Right ventricle myocardium superior (tissue), 1 donor: ENCODE measurements at regions not wholly inside any gene's neighbourhood (a gene's known extent, or its start where the extent isn't known, plus 50 kb on each side); places are given as distances from the start of the nearest gene placed in this dataset.
"Not testable (repeated sequence)": the region's sequence is repeated elsewhere in the genome, so short reads cannot be mapped to it uniquely, and the experiment has no call there.

Source experiments
- ATAC-seq: fragments of 200-7000 bp; cut with Tn5 transposase; one replicate; pipeline ENCODE4 v1.9.1; 2020; ENCODE audit warnings: mild to moderate bottlenecking; ENCODE audit not compliant: poor library complexity
- DNase-seq: peaks from one replicate; pipeline ENCODE4 v3.0.0-alpha.2; 2020
- intact Hi-C: fragments of 100-400 bp; cut with DNase I; formaldehyde crosslinking; loops from one replicate; pipeline ENCODE4 v1.11.2; 2022
- donor health status: DM: no; HTN: yes; CAD: no; lungs with severe emphysema.

GRCh38 chr9:22170556-22170955 is 161.5 kb upstream of the CDKN2B start:
- intact Hi-C loops, result no loop called here
- ATAC-seq (no peak), DNase-seq (no peak)

GRCh38 chr9:22170990-22171670 is 162.0 kb upstream of the CDKN2B start:
- ATAC-seq, result no peak
- intact Hi-C loops, result no loop called here
- no peak for DNase-seq

GRCh38 chr9:22171691-22172090 is 162.6 kb upstream of the CDKN2B start:
- ATAC-seq (no peak), DNase-seq (no peak)
- intact Hi-C loops, result no loop called here

GRCh38 chr9:22173908-22174307 is 164.8 kb upstream of the CDKN2B start:
- ATAC-seq, result no peak
- intact Hi-C loops, result no loop called here
- DNase-seq, result no peak

- DNase-seq (no peak), ATAC-seq (no peak)
- intact Hi-C loops, result no loop called here
Measured at GRCh38 chr9:22175972-22176545, 167.0 kb upstream of the CDKN2B start.

GRCh38 chr9:22181021-22181420 is 171.9 kb upstream of the CDKN2B start:
- intact Hi-C loops, ATAC-seq, DNase-seq: not testable (repeated sequence)

GRCh38 chr9:22189471-22189870 is 180.4 kb upstream of the CDKN2B start:
- ATAC-seq, result no peak
- intact Hi-C loops, result no loop called here
- no peak for DNase-seq

- intact Hi-C loops, ATAC-seq, DNase-seq: not testable (repeated sequence)
Measured at GRCh38 chr9:22197000-22197399, 187.9 kb upstream of the CDKN2B start.

GRCh38 chr9:22198681-22199080 is 189.6 kb upstream of the CDKN2B start:
- ATAC-seq (no peak), DNase-seq (no peak)
- intact Hi-C loops, result no loop called here

GRCh38 chr9:22201256-22201655 is 192.2 kb upstream of the CDKN2B start:
- intact Hi-C loops, result no loop called here
- ATAC-seq, result no peak
- DNase-seq, result no peak

GRCh38 chr9:22203371-22204138 is 194.4 kb upstream of the CDKN2B start:
- DNase-seq (no peak), ATAC-seq (no peak)
- intact Hi-C loops, result no loop called here

GRCh38 chr9:22204240-22204639 is 195.1 kb upstream of the CDKN2B start:
- ATAC-seq (no peak), DNase-seq (no peak)
- intact Hi-C loops, result no loop called here

GRCh38 chr9:22206833-22207232 is 197.7 kb upstream of the CDKN2B start:
- no peak for ATAC-seq
- intact Hi-C loops, result no loop called here

GRCh38 chr9:22208846-22209585 is 199.9 kb upstream of the CDKN2B start:
- ATAC-seq (no peak), DNase-seq (no peak)
- intact Hi-C loops, result no loop called here

More at GRCh38 chr9:22206833-22207232, 197.7 kb upstream of the CDKN2B start:
- DNase-seq, result no peak

- intact Hi-C loops, result no loop called here
- ATAC-seq, result no peak
- DNase-seq, result no peak
Measured at GRCh38 chr9:22210262-22210661, 201.2 kb upstream of the CDKN2B start.

GRCh38 chr9:22210936-22211335 is 201.8 kb upstream of the CDKN2B start:
- ATAC-seq (no peak), DNase-seq (no peak)
- intact Hi-C loops, result no loop called here

GRCh38 chr9:22211588-22212360 is 202.7 kb upstream of the CDKN2B start:
- no peak for DNase-seq
- no peak for ATAC-seq
- intact Hi-C loops, result no loop called here

GRCh38 chr9:22214021-22214420 is 204.9 kb upstream of the CDKN2B start:
- intact Hi-C loops, result no loop called here
- DNase-seq (no peak), ATAC-seq (no peak)
